HG02970 (cell line): ENCODE measurements at regions not wholly inside any gene's neighbourhood (a gene's known extent, or its start where the extent isn't known, plus 50 kb on each side); places are given as distances from the start of the nearest gene placed in this dataset.

Experiments used
- ATAC-seq: cut with Tn5 transposase; IDR thresholded peaks from one replicate; pipeline ENCODE4 v1.9.1; 2021; ENCODE audit warnings: mild to moderate bottlenecking, moderate library complexity, moderate number of reproducible peaks; ENCODE audit not compliant: unreplicated experiment, low FRiP score

- no peak for ATAC-seq
Observed at GRCh38 chr15:31545257-31545656, 218.6 kb downstream of the KLF13 start.

- ATAC-seq = no peak
Observed at GRCh38 chr15:31550211-31550977, 223.8 kb downstream of the KLF13 start.

GRCh38 chr15:31551323-31551722, 224.7 kb downstream of the KLF13 start:
- no peak for ATAC-seq

GRCh38 chr15:31552482-31553099, 226.0 kb downstream of the KLF13 start:
- ATAC-seq = no peak

GRCh38 chr15:31554261-31554660, 227.6 kb downstream of the KLF13 start:
- ATAC-seq = no peak

- ATAC-seq = no peak
Observed at GRCh38 chr15:31555022-31555421, 228.4 kb downstream of the KLF13 start.

GRCh38 chr15:31556494-31557150, 230.0 kb downstream of the KLF13 start:
- ATAC-seq = no peak

GRCh38 chr15:31557899-31558298, 231.3 kb downstream of the KLF13 start:
- ATAC-seq = no peak

GRCh38 chr15:31558840-31559239, 232.2 kb downstream of the KLF13 start:
- no peak for ATAC-seq

GRCh38 chr15:31559786-31560185, 233.2 kb downstream of the KLF13 start:
- ATAC-seq = no peak

- ATAC-seq = no peak
Observed at GRCh38 chr15:31560643-31561042, 234.0 kb downstream of the KLF13 start.

- ATAC-seq = no peak
Observed at GRCh38 chr15:31561156-31561555, 234.5 kb downstream of the KLF13 start.

- no peak for ATAC-seq
Observed at GRCh38 chr15:31563001-31563400, 236.4 kb downstream of the KLF13 start.

- no peak for ATAC-seq
Observed at GRCh38 chr15:31563421-31563820, 236.8 kb downstream of the KLF13 start.

- no peak for ATAC-seq
Observed at GRCh38 chr15:31567861-31568260, 241.2 kb downstream of the KLF13 start.

GRCh38 chr15:31569836-31570235, 243.2 kb downstream of the KLF13 start:
- ATAC-seq = no peak

- ATAC-seq = no peak
Observed at GRCh38 chr15:31570591-31570990, 244.0 kb downstream of the KLF13 start.

- no peak for ATAC-seq
Observed at GRCh38 chr15:31571676-31572075, 245.0 kb downstream of the KLF13 start.

- no peak for ATAC-seq
Observed at GRCh38 chr15:31573759-31574158, 247.1 kb downstream of the KLF13 start.

GRCh38 chr15:31574766-31575165, 248.1 kb downstream of the KLF13 start:
- no peak for ATAC-seq

- no peak for ATAC-seq
Observed at GRCh38 chr15:31577108-31577507, 250.5 kb downstream of the KLF13 start.

GRCh38 chr15:31579282-31579681, 252.6 kb downstream of the KLF13 start:
- no peak for ATAC-seq
